Mesenchymal stem cell (in vitro differentiated cells and primary cell): ENCODE measurements at regions not wholly inside any gene's neighbourhood (a gene's known extent, or its start where the extent isn't known, plus 50 kb on each side); places are given as distances from the start of the nearest gene placed in this dataset.

Source experiments
- DNase-seq: peaks from one replicate; pipeline ENCODE4 v3.0.0-alpha.2; 2013
- H2AFZ ChIP-seq: one replicate; pipeline ENCODE4 v1.6.1; 2013; ENCODE audit warnings: low read depth, mild to moderate bottlenecking, control low read depth, inconsistent platforms, low read length, moderate library complexity
- H2AK5ac ChIP-seq: 2 replicates; pipeline ENCODE4 v1.6.1; 2013; ENCODE audit warnings: low read length, moderate library complexity, mild to moderate bottlenecking, inconsistent platforms; ENCODE audit not compliant: severe bottlenecking
- H2BK120ac ChIP-seq: one replicate; pipeline ENCODE4 v1.6.1; 2013; ENCODE audit warnings: low read depth, mild to moderate bottlenecking, inconsistent platforms, low read length, moderate library complexity
- H2BK12ac ChIP-seq, 2 experiments: one replicate each; pipeline ENCODE4 v1.6.1; 2013; ENCODE audit warnings: inconsistent platforms in 2 of 2, low read length in 2 of 2, mild to moderate bottlenecking in 2 of 2, moderate library complexity in 2 of 2, control low read depth in 1 of 2
- H2BK15ac ChIP-seq: one replicate; pipeline ENCODE4 v1.6.1; 2013; ENCODE audit warnings: mild to moderate bottlenecking, low read depth, inconsistent platforms; ENCODE audit not compliant: poor library complexity, severe bottlenecking
- H2BK5ac ChIP-seq: 2 replicates; pipeline ENCODE4 v1.6.1; 2013; ENCODE audit warnings: low read depth, mild to moderate bottlenecking, low read length, control low read depth, inconsistent platforms; ENCODE audit not compliant: poor library complexity, severe bottlenecking
- H3K14ac ChIP-seq, 2 experiments: one replicate each; pipeline ENCODE4 v1.6.1; 2013; ENCODE audit warnings: inconsistent platforms in 2 of 2, low read length in 2 of 2, control low read depth in 1 of 2, mild to moderate bottlenecking in 1 of 2, moderate library complexity in 1 of 2
- H3K18ac ChIP-seq, 2 experiments: one replicate each; pipeline ENCODE4 v1.6.1; 2013; ENCODE audit warnings: inconsistent platforms in 2 of 2, low read length in 2 of 2, control low read depth in 1 of 2, low read depth in 1 of 2, mild to moderate bottlenecking in 1 of 2
- H3K23ac ChIP-seq, 2 experiments: one replicate each; pipeline ENCODE4 v1.6.1; 2013; ENCODE audit warnings: inconsistent platforms in 2 of 2, low read length in 2 of 2, mild to moderate bottlenecking in 2 of 2, moderate library complexity in 2 of 2, control low read depth in 1 of 2
- H3K27ac ChIP-seq: 2 replicates; pipeline ENCODE4 v1.5.1; 2013; ENCODE audit warnings: mild to moderate bottlenecking, moderate library complexity, low read length, control low read depth, inconsistent platforms; ENCODE audit not compliant: poor library complexity, severe bottlenecking
- H3K27me3 ChIP-seq, 2 experiments: 2 replicates each; pipeline versions ENCODE4 v1.6.1 to v1.7.0; 2013; ENCODE audit warnings: low read length in 2 of 2, mild to moderate bottlenecking in 2 of 2, moderate library complexity in 2 of 2, control low read depth in 1 of 2, inconsistent platforms in 1 of 2; ENCODE audit not compliant: control insufficient read depth in 1 of 2, insufficient read depth in 1 of 2
- H3K36me3 ChIP-seq, 2 experiments: 2 replicates each; pipeline versions ENCODE4 v1.6.1 to v1.7.0; 2013; ENCODE audit warnings: low read length in 2 of 2, control low read depth in 1 of 2, inconsistent platforms in 1 of 2, low read depth in 1 of 2, mild to moderate bottlenecking in 1 of 2; ENCODE audit not compliant: insufficient read depth in 2 of 2, control insufficient read depth in 1 of 2
- H3K4ac ChIP-seq, 2 experiments: one replicate each; pipeline ENCODE4 v1.6.1; 2013; ENCODE audit warnings: inconsistent platforms in 2 of 2, low read length in 2 of 2, mild to moderate bottlenecking in 2 of 2, moderate library complexity in 2 of 2, control low read depth in 1 of 2, low read depth in 1 of 2
- H3K4me1 ChIP-seq: 2 replicates; pipeline ENCODE4 v1.6.1; 2013; ENCODE audit warnings: low read depth, low read length, control low read depth; ENCODE audit not compliant: control insufficient read depth, insufficient read depth
- H3K4me2 ChIP-seq: 2 replicates; pipeline ENCODE4 v1.6.1; 2013; ENCODE audit warnings: low read length, mild to moderate bottlenecking, inconsistent platforms; ENCODE audit not compliant: poor library complexity, severe bottlenecking
- H3K4me3 ChIP-seq, 2 experiments: 2 replicates each; pipeline versions ENCODE4 v1.5.1 to v1.7.0; 2013; ENCODE audit warnings: low read length in 2 of 2, mild to moderate bottlenecking in 2 of 2, control low read depth in 1 of 2, low read depth in 1 of 2; ENCODE audit not compliant: insufficient read depth in 1 of 2
- H3K79me1 ChIP-seq: replicated peaks from 2 replicates; pipeline ENCODE4 v1.6.1; 2013; ENCODE audit warnings: mild to moderate bottlenecking, control low read depth, low read length, inconsistent platforms; ENCODE audit not compliant: poor library complexity, severe bottlenecking
- H3K9ac ChIP-seq: 2 replicates; pipeline ENCODE4 v1.7.0; 2013; ENCODE audit warnings: mild to moderate bottlenecking, low read length, moderate library complexity
- H3K9me3 ChIP-seq: 2 replicates; pipeline ENCODE4 v1.7.0; 2013; ENCODE audit warnings: mild to moderate bottlenecking, low read length; ENCODE audit not compliant: control insufficient read depth
- H4K8ac ChIP-seq: one replicate; pipeline ENCODE4 v1.6.1; 2013; ENCODE audit warnings: inconsistent platforms, mild to moderate bottlenecking, low read length, moderate library complexity
- H4K91ac ChIP-seq: one replicate; pipeline ENCODE4 v1.6.1; 2013; ENCODE audit warnings: mild to moderate bottlenecking, low read length, inconsistent platforms
- WGBS: methylation state at CpG from one replicate; pipeline ENCODE4 v1.1.7; 2013; ENCODE audit warnings: mixed read lengths; 5-methylcytosine and 5-hydroxymethylcytosine counted together

DNA sequence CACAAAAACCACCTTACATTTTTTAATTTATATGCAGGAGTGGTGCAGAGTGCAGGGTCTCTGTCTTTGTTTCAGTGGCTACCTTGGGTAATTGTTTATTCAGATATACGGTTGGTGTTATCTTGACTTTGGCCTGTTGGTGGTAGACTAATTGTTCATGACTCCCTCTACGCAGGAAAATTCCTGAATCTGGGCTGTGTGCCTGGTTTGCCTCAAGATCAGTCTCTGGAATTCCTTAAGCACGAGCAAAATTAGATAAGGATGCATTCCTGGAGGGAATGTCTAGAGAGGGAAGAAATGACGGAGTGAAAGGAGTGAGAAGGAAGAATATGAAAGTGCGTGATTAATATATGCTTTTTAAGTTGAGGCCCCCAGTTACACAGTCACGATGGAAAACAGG lies 576.9 kb upstream of the PCDH10 start:
- Histone ChIP-seq H3K27me3 (no peaks in the 10 kb centered on the region), H2AFZ (no peak overlapping the region), H2BK120ac (no peak overlapping the region), H3K27ac (no peak overlapping the region), H2BK5ac (no peak overlapping the region), H2AK5ac (no peak overlapping the region), H2BK12ac (no peak overlapping the region), H3K4ac (no peak overlapping the region), H3K79me1 (no peaks in the 10 kb centered on the region), H3K36me3 (no peaks in the 10 kb centered on the region), H3K23ac (no peak overlapping the region), H3K9me3 (no peaks in the 10 kb centered on the region), H4K8ac (no peak overlapping the region), H3K4me3 (no peak overlapping the region), H3K14ac (no peak overlapping the region), H4K91ac (no peak overlapping the region), H2BK15ac (no peak overlapping the region), H3K18ac (no peak overlapping the region), H3K4me2 (no peak overlapping the region), H3K9ac (no peak overlapping the region), H3K4me1 (no peaks in the 10 kb centered on the region)
- 8% methylated on average over 4 of the region's 6 CpGs for WGBS
- peak; percentile 74 for DNase-seq

GRCh38 chr4:132587626-132588025 lies 561.5 kb upstream of the PCDH10 start:
- no peak overlapping the region for H2AK5ac ChIP-seq
- no peak overlapping the region for H4K91ac ChIP-seq
- DNase-seq: no peak
- H2BK12ac ChIP-seq: no peak overlapping the region
- no peak overlapping the region for H2AFZ ChIP-seq
- no peak overlapping the region for H3K27ac ChIP-seq
- no peak overlapping the region for H2BK15ac ChIP-seq
- H3K18ac ChIP-seq: no peak overlapping the region
- H2BK5ac ChIP-seq: no peak overlapping the region
- no peak overlapping the region for H3K4me3 ChIP-seq
- no peaks in the 10 kb centered on the region for H3K9me3 ChIP-seq
- H3K36me3 ChIP-seq: no peaks in the 10 kb centered on the region
- no peak overlapping the region for H3K9ac ChIP-seq
- H3K4me1 ChIP-seq: no peaks in the 10 kb centered on the region
- no peak overlapping the region for H3K14ac ChIP-seq
- H4K8ac ChIP-seq: no peak overlapping the region
- no peaks in the 10 kb centered on the region for H3K79me1 ChIP-seq
- H3K4me2 ChIP-seq: no peak overlapping the region
- H2BK120ac ChIP-seq: no peak overlapping the region
- H3K23ac ChIP-seq: no peak overlapping the region
- H3K4ac ChIP-seq: no peak overlapping the region
- H3K27me3 ChIP-seq: no peaks in the 10 kb centered on the region

DNA sequence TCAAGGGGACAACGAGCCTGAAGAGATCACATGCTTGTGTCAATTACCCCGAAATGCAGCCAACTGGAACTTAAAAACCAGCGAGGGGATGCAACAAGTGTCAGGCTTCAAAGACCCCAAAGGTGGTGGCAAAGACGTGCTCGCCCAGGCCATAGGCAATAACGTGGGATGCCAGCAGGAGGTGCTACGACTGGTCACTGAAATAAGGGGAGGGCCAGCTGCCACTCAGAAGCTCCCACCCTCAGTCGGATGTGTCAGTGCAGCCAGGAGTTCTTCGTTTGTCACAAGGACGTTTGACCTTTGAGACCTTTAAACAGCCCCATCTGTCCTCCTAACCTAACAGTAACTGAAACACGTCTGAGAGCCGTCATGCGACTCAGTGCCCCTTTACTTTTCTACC lies 556.8 kb upstream of the PCDH10 start:
- no peak overlapping the region for H3K14ac ChIP-seq
- no peaks in the 10 kb centered on the region for H3K79me1 ChIP-seq
- H2BK120ac ChIP-seq: no peak overlapping the region
- H2BK15ac ChIP-seq: no peak overlapping the region
- H4K8ac ChIP-seq: no peak overlapping the region
- no peaks in the 10 kb centered on the region for H3K9me3 ChIP-seq
- H2AK5ac ChIP-seq: no peak overlapping the region
- no peaks in the 10 kb centered on the region for H3K27me3 ChIP-seq
- H3K4me2 ChIP-seq: no peak overlapping the region
- no peak overlapping the region for H3K9ac ChIP-seq
- no peak overlapping the region for H3K27ac ChIP-seq
- H2BK12ac ChIP-seq: no peak overlapping the region
- 90% methylated on average over 10 of the region's 13 CpGs for WGBS
- no peak overlapping the region for H3K4ac ChIP-seq
- H3K4me3 ChIP-seq: no peak overlapping the region
- DNase-seq: no peak
- H2BK5ac ChIP-seq: no peak overlapping the region
- H3K36me3 ChIP-seq: no peaks in the 10 kb centered on the region
- H3K23ac ChIP-seq: no peak overlapping the region
- no peak overlapping the region for H2AFZ ChIP-seq
- H3K18ac ChIP-seq: no peak overlapping the region
- no peak overlapping the region for H4K91ac ChIP-seq
- no peaks in the 10 kb centered on the region for H3K4me1 ChIP-seq

DNA sequence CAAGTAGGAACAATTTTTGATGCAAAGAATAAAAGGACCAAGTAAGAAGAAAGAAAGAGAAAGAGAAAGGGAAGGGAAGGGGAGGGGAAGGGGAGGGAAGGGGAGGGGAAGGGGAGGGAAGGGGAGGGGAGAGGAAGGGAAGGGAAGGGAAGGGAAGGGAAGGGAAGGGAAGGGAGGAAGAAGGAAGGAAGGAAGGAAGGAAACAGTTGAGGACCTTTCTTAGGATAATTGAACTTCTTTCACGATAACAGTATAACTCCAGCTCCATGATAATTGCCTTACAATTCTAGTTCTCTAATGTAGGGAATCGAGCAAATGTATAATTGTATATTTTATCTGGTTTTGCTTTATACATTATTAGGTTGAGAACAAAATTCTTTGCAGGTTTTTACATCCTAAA lies 556.2 kb upstream of the PCDH10 start:
- H3K4me3 ChIP-seq: no peak overlapping the region
- no CpG with 5 or more reads among the region's 2 CpGs for WGBS
- H2AFZ ChIP-seq: no peak overlapping the region
- no peaks in the 10 kb centered on the region for H3K4me1 ChIP-seq
- H3K27me3 ChIP-seq: no peaks in the 10 kb centered on the region
- H2BK5ac ChIP-seq: no peak overlapping the region
- H4K91ac ChIP-seq: no peak overlapping the region
- H3K36me3 ChIP-seq: no peaks in the 10 kb centered on the region
- H2AK5ac ChIP-seq: no peak overlapping the region
- H3K14ac ChIP-seq: no peak overlapping the region
- no peak overlapping the region for H3K18ac ChIP-seq
- no peak overlapping the region for H3K4me2 ChIP-seq
- H3K79me1 ChIP-seq: no peaks in the 10 kb centered on the region
- H3K4ac ChIP-seq: no peak overlapping the region
- DNase-seq: no peak
- H3K27ac ChIP-seq: no peak overlapping the region
- H3K9ac ChIP-seq: no peak overlapping the region
- no peaks in the 10 kb centered on the region for H3K9me3 ChIP-seq
- no peak overlapping the region for H3K23ac ChIP-seq
- no peak overlapping the region for H4K8ac ChIP-seq
- H2BK120ac ChIP-seq: no peak overlapping the region
- no peak overlapping the region for H2BK12ac ChIP-seq
- H2BK15ac ChIP-seq: no peak overlapping the region
